ENCODE measurements at regions not wholly inside any gene's neighbourhood (a gene's known extent, or its start where the extent isn't known, plus 50 kb on each side); places are given as distances from the start of the nearest gene placed in this dataset.

DNA sequence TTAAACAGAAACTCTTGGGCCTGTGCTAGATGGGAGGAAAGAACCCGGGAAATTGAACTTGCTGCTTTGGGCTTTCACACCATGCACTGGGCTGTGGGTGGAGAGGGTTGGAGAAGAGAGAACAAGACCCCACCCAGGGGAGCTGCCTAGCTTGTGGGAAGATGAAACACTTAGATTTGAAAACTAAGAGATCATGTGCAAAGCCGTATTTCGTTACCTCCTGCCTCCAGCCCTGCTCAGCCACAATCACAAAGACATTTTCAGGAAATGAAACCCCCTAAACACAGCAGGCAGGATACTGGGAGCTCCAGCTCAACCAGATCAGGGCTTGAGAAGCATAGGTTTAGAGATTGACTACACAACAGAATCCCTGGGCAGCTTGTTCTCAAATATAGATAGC lies 183.0 kb upstream of the C2CD4B start:
- ATAC-seq (no peak), DNase-seq (no peak)
- WGBS, 4 donors: 79 to 91% (median 81%) methylated on average over 3 of the region's 3 CpGs
- Histone ChIP-seq H3K4me1 (no peaks in the 10 kb centered on the region), H3K4me3 (no peak overlapping the region), H3K9me3 (peaks cover 0 to 5% (median 0%) of the 10 kb centered on the region in 12 donors), H3K27ac (no peak overlapping the region), H3K36me3 (no peaks in the 10 kb centered on the region), H3K27me3 (no peaks in the 10 kb centered on the region)
- no peak for TF ChIP-seq POLR2A (IDR thresholded peaks at IDR 0.05)
- TF ChIP-seq, protein P1, sequence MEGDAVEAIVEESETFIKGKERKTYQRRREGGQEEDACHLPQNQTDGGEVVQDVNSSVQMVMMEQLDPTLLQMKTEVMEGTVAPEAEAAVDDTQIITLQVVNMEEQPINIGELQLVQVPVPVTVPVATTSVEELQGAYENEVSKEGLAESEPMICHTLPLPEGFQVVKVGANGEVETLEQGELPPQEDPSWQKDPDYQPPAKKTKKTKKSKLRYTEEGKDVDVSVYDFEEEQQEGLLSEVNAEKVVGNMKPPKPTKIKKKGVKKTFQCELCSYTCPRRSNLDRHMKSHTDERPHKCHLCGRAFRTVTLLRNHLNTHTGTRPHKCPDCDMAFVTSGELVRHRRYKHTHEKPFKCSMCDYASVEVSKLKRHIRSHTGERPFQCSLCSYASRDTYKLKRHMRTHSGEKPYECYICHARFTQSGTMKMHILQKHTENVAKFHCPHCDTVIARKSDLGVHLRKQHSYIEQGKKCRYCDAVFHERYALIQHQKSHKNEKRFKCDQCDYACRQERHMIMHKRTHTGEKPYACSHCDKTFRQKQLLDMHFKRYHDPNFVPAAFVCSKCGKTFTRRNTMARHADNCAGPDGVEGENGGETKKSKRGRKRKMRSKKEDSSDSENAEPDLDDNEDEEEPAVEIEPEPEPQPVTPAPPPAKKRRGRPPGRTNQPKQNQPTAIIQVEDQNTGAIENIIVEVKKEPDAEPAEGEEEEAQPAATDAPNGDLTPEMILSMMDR (IDR thresholded peaks at IDR 0.05): no peak
- intact Hi-C loops (cut with DNase I): no loop called here

DNA sequence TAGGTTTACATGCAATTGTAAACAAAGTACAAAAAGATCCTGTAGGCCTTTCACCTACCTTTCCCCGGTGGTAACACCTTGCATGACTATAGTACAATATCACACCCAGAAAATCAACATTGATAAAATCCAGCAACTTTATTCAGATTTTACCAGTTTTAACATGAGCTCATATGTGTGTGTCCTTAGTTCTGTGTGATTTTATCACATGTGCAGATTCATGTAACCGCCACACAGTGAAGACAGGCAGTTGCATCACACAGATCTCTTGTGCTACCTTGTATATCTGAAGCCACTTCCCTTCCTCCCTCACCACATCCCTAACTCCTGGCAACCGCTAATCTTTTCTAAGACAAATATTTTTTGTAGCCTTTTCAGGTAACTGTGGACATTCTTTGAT lies 183.5 kb upstream of the C2CD4B start:
- ATAC-seq: no peak
- intact Hi-C loops (cut with DNase I): no loop called here
- Histone ChIP-seq H3K9me3 (peaks cover 0 to 5% (median 0%) of the 10 kb centered on the region in 12 donors), H3K27ac (no peak overlapping the region), H3K4me3 (no peak overlapping the region), H3K27me3 (no peaks in the 10 kb centered on the region), H3K4me1 (no peaks in the 10 kb centered on the region), H3K36me3 (no peaks in the 10 kb centered on the region)
- TF ChIP-seq, protein P1 (IDR thresholded peaks at IDR 0.05): no peak
- TF ChIP-seq POLR2A (IDR thresholded peaks at IDR 0.05): no peak
- WGBS, 4 donors: 93 to 96% (median 95%) methylated on average over 3 of the region's 3 CpGs
- DNase-seq: no peak

DNA sequence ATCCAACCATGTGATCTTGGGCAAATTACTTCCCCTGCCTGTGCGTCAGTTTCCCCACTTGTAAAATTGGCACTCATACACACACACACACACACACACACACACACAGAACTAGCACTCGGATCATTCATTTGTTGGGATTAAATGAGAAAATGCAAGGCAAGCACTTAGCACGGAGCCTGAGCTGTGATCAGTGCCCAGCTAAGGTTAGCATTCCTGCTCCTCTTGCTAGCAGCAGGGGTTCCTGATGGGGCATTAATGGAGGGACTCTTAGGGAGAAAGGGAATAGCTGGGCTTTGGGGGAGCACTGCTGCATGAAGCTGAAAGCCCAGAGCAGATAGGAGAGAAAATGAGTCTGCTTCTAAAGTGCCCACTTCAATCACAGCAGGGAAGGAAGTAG lies 187.7 kb upstream of the C2CD4B start:
- Histone ChIP-seq H3K27me3 (peaks cover 0 to 4% (median 0%) of the 10 kb centered on the region in 9 donors), H3K27ac (no peak overlapping the region), H3K9me3 (no peaks in the 10 kb centered on the region), H3K4me1 (no peaks in the 10 kb centered on the region), H3K4me3 (no peak overlapping the region), H3K36me3 (no peaks in the 10 kb centered on the region)
- 82 to 98% (median 85%) methylated on average over 3 of the region's 3 CpGs for WGBS, 4 donors
- TF ChIP-seq POLR2A (IDR thresholded peaks at IDR 0.05): no peak
- TF ChIP-seq, protein P1 (IDR thresholded peaks at IDR 0.05): no peak
- intact Hi-C loops (cut with DNase I): no loop called here
- DNase-seq: no peak
- no peak for ATAC-seq

DNA sequence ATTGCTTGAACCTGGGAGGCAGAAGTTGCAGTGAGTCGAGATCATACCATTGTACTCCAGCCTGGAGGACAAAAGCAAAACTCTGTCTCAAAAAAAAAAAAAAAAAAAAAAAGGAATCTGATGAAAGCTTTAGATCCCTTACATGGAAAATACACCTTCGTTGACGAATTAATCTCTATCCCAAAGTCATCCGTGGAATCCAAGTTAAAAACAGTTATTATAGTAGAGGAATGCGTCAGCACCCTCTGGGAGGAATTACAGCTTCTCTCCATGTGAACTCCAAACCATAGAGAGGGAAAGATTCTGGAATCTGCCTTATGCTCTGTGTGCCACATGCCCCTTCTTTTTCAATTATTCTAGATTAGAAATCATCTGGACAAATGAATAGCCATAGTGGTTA lies 192.3 kb upstream of the C2CD4B start:
- DNase-seq (no peak), ATAC-seq (no peak)
- WGBS, 4 donors: 75 to 80% (median 76%) methylated on average over 5 of the region's 5 CpGs
- no peak overlapping the region for H3K4me3 ChIP-seq
- H3K27me3 ChIP-seq: peaks cover 0 to 15% (median 0%) of the 10 kb centered on the region in 9 donors
- H3K27ac ChIP-seq: no peak overlapping the region
- intact Hi-C loops (cut with DNase I): no loop called here
- TF ChIP-seq, protein P1 (IDR thresholded peaks at IDR 0.05): no peak
- no peak for TF ChIP-seq POLR2A (IDR thresholded peaks at IDR 0.05)
- no peaks in the 10 kb centered on the region for H3K4me1 ChIP-seq
- no peaks in the 10 kb centered on the region for H3K9me3 ChIP-seq
- no peaks in the 10 kb centered on the region for H3K36me3 ChIP-seq

Data from heart left ventricle (tissue), 16 donors.